ENCODE measurements at regions not wholly inside any gene's neighbourhood (a gene's known extent, or its start where the extent isn't known, plus 50 kb on each side); places are given as distances from the start of the nearest gene placed in this dataset.

DNA sequence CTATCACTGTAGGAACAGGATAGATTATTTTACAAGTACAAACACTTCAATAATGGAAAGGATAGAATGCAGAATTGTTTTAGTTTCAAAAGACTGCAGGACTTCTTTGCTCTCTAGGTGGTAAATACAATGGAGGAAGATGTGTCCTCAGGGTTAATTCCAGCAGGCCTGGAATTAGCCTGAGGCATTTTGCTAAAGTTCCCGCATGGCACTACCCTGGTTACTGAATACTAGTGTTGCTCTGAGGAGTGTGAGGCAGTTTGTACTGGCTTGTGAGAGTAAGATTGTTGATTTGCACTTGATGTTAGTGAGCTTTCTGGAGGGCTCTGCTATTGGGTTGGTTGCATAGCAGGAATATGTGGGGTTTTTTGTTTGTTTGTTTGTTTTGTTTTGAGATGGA is 61.4 kb downstream of the FASLG start:
- TF ChIP-seq POLR2AphosphoS5 (IDR thresholded peaks at IDR 0.05; ENCODE audit: low read depth, low read length) = no peak
- TF ChIP-seq POLR2A (IDR thresholded peaks at IDR 0.05; ENCODE audit: low read depth, low read length) = no peak

Measured in GM12892 (cell line).